K562 (cell line): ENCODE measurements at regions not wholly inside any gene's neighbourhood (a gene's known extent, or its start where the extent isn't known, plus 50 kb on each side); places are given as distances from the start of the nearest gene placed in this dataset.

Source experiments
- CHD7 ChIP-seq: fragments of 200-600 bp; sonication (generic); IDR thresholded peaks from one replicate; pipeline ENCODE4 v1.6.1; 2012; ENCODE audit warnings: mild to moderate bottlenecking, low read depth, low read length, inconsistent platforms
- EZH2 ChIP-seq: IDR thresholded peaks from 2 replicates; pipeline ENCODE4 v1.6.1; 2012; ENCODE audit warnings: low read depth, mild to moderate bottlenecking, inconsistent platforms, low read length, borderline replicate concordance
- FIP1L1 ChIP-seq: fragments of 200-400 bp; formaldehyde crosslinking; IDR thresholded peaks from 2 replicates; pipeline ENCODE4 v1.6.1; 2018; ENCODE audit warnings: mild to moderate bottlenecking, low read depth, low read length; ENCODE audit not compliant: poor library complexity, severe bottlenecking
- KLF10 ChIP-seq: fragments of 250-450 bp; sonication (Bioruptor Pico); IDR thresholded peaks from 2 replicates; pipeline ENCODE4 v1.6.1; 2021; ENCODE audit warnings: matching md5 sums

GRCh38 chr2:160794926-160795325 is 301.3 kb upstream of the RBMS1 start (continued):
- no peak for TF ChIP-seq CHD7
- TF ChIP-seq FIP1L1, result no peak
- TF ChIP-seq KLF10, result no peak
- TF ChIP-seq EZH2, result no peak
